ENCODE measurements at regions not wholly inside any gene's neighbourhood (a gene's known extent, or its start where the extent isn't known, plus 50 kb on each side); places are given as distances from the start of the nearest gene placed in this dataset.

GRCh38 chr18:24817587-24818371 lies 357.3 kb downstream of the HRH4 start:
- WGBS: 43% methylated on average over 9 of the region's 9 CpGs
- Histone ChIP-seq H3K9me3 (ENCODE audit: control insufficient read depth in 4 of 4, low read length in 3 of 4) (peaks cover 0 to 8% (median 0%) of the 10 kb centered on the region in 4 donors), H3K4me1 (ENCODE audit: control insufficient read depth in 4 of 4, insufficient read depth in 4 of 4, low read length in 3 of 4) (no peaks in the 10 kb centered on the region), H3K27me3 (ENCODE audit: control insufficient read depth in 4 of 4, insufficient read depth in 4 of 4, low read length in 3 of 4) (peaks cover 0 to 6% (median 1%) of the 10 kb centered on the region in 4 donors), H3K36me3 (ENCODE audit: control insufficient read depth in 4 of 4, insufficient read depth in 3 of 4, low read depth in 1 of 4, low read length in 3 of 4) (no peaks in the 10 kb centered on the region), H3K27ac (ENCODE audit: low read depth in 1 of 2, low read length in 2 of 2) (no peak overlapping the region), H3K9ac (ENCODE audit: low read depth in 1 of 2, low read length in 2 of 2) (no peak overlapping the region), H3K4me3 (ENCODE audit: low read depth in 1 of 3, low read length in 3 of 3) (no peak overlapping the region)
- DNase-seq (ENCODE audit: low spot score): no peak
- TF ChIP-seq FOXA2 (IDR thresholded peaks at IDR 0.05) (no peak), HNF4A (conservative IDR thresholded peaks at IDR 0.05) (no peak), ZBTB33 (IDR thresholded peaks at IDR 0.05) (no peak), HNF4G (IDR thresholded peaks at IDR 0.05) (no peak), JUND (IDR thresholded peaks at IDR 0.05) (no peak), NR2F2 (IDR thresholded peaks at IDR 0.05) (no peak), EGR1 (IDR thresholded peaks at IDR 0.05; ENCODE audit: low read depth in 2 of 2) (no peak), REST (IDR thresholded peaks at IDR 0.05) (no peak), YY1 (IDR thresholded peaks at IDR 0.05) (no peak), TAF1 (conservative IDR thresholded peaks at IDR 0.05) (no peak), ATF3 (IDR thresholded peaks at IDR 0.05) (no peak), RAD21 (IDR thresholded peaks at IDR 0.05) (no peak), RXRA (IDR thresholded peaks at IDR 0.05) (no peak), GABPA (IDR thresholded peaks at IDR 0.05 in 1 of 2, conservative IDR thresholded peaks at IDR 0.05 in 1 of 2) (no peak), FOXA1 (IDR thresholded peaks at IDR 0.05) (no peak)
- TF ChIP-seq, protein P1, sequence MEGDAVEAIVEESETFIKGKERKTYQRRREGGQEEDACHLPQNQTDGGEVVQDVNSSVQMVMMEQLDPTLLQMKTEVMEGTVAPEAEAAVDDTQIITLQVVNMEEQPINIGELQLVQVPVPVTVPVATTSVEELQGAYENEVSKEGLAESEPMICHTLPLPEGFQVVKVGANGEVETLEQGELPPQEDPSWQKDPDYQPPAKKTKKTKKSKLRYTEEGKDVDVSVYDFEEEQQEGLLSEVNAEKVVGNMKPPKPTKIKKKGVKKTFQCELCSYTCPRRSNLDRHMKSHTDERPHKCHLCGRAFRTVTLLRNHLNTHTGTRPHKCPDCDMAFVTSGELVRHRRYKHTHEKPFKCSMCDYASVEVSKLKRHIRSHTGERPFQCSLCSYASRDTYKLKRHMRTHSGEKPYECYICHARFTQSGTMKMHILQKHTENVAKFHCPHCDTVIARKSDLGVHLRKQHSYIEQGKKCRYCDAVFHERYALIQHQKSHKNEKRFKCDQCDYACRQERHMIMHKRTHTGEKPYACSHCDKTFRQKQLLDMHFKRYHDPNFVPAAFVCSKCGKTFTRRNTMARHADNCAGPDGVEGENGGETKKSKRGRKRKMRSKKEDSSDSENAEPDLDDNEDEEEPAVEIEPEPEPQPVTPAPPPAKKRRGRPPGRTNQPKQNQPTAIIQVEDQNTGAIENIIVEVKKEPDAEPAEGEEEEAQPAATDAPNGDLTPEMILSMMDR (IDR thresholded peaks at IDR 0.05; ENCODE audit: low read depth, low read length, missing input control): no peak
- TF ChIP-seq, protein P2, sequence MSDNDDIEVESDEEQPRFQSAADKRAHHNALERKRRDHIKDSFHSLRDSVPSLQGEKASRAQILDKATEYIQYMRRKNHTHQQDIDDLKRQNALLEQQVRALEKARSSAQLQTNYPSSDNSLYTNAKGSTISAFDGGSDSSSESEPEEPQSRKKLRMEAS (IDR thresholded peaks at IDR 0.05): no peak

All from liver (tissue), 8 donors.